K562 (cell line): ENCODE measurements at regions not wholly inside any gene's neighbourhood (a gene's known extent, or its start where the extent isn't known, plus 50 kb on each side); places are given as distances from the start of the nearest gene placed in this dataset.

Experiments used
- ATAC-seq: fragments of 200-7000 bp; cut with Tn5 transposase; 3 replicates; pipeline ENCODE4 v1.9.1; 2020; ENCODE audit warnings: moderate library complexity
- BruUV-seq: library from RNA; stranded (reverse); fragments of 400-500 nt; replicated peaks from 2 replicates; lab custom pipeline; 2021; lab: Mats Ljungman, UMichigan
- CTCF ChIA-PET: fragments of 300-600 bp; formaldehyde crosslinking; extraction: SDS; loops from one replicate; lab custom pipeline; 2021; ENCODE audit warnings: low intra/inter-chr PET ratio; lab: Yijun Ruan, JAX
- POLR2A ChIA-PET: fragments of 300-600, 350-650 bp; sonication (Branson Sonifier 250); formaldehyde crosslinking; extraction: SDS; loops from one replicate; lab custom pipeline; 2021; ENCODE audit warnings: antibody characterized with exemption, inconsistent platforms; lab: Yijun Ruan, JAX
- DNase-seq, 4 experiments: peaks; one replicate each; pipeline versions ENCODE4 v3.0.0 to v3.0.0-alpha.2; 2011 to 2018; ENCODE audit warnings: low spot score in 3 of 4, mixed read lengths in 3 of 4; ENCODE audit errors: extremely low read depth in 1 of 4
- FAIRE-seq: peaks from 2 replicates; lab custom pipeline; 2011; peaks lifted over from hg19 to GRCh38; lab: Jason Lieb, UNC
- H2AFZ ChIP-seq: 2 replicates; pipeline ENCODE4 v1.6.0; 2011; ENCODE audit warnings: low read depth, low read length, control low read depth, inconsistent platforms
- H3K27ac ChIP-seq: fragments of 200-600 bp; 3 replicates; pipeline ENCODE4 v1.8.0; 2011; ENCODE audit warnings: low read depth, mild to moderate bottlenecking, control low read depth, inconsistent platforms, low read length, moderate library complexity, mixed read lengths; ENCODE audit errors: extremely low read depth
- H3K27me3 ChIP-seq, 2 experiments: fragments of 300-600 bp in 1 of 2; 2 replicates in 1 of 2; 3 replicates in 1 of 2; pipeline versions ENCODE4 v1.6.0 to v1.8.0; 2011; ENCODE audit warnings: inconsistent platforms in 2 of 2, low read length in 2 of 2, mild to moderate bottlenecking in 1 of 2, mixed read lengths in 1 of 2, moderate library complexity in 1 of 2; ENCODE audit not compliant: control insufficient read depth in 2 of 2, insufficient read depth in 2 of 2
- H3K36me3 ChIP-seq: fragments of 300-600 bp; 3 replicates; pipeline ENCODE4 v1.8.0; 2011; ENCODE audit warnings: mild to moderate bottlenecking, low read length, inconsistent platforms; ENCODE audit not compliant: control insufficient read depth, insufficient read depth
- H3K4me1 ChIP-seq, 2 experiments: fragments of 200-600 bp in 1 of 2; replicated peaks in 1 of 2; 2 replicates in 1 of 2; 3 replicates in 1 of 2; pipeline versions ENCODE4 v1.5.1 to v1.8.0; 2011; ENCODE audit warnings: inconsistent platforms in 2 of 2, low read length in 2 of 2, mild to moderate bottlenecking in 1 of 2, mixed read lengths in 1 of 2, moderate library complexity in 1 of 2; ENCODE audit not compliant: control insufficient read depth in 2 of 2, insufficient read depth in 2 of 2
- H3K4me2 ChIP-seq: 2 replicates; pipeline ENCODE4 v1.6.1; 2011; ENCODE audit warnings: low read length, control low read depth, inconsistent platforms, mixed read lengths; ENCODE audit not compliant: insufficient read depth
- H3K4me3 ChIP-seq: fragments of 200-600 bp; sonication (generic), shearing (Covaris generic); 2 replicates; pipeline ENCODE4 v1.5.1; 2016; ENCODE audit warnings: control low read depth, inconsistent platforms
- H3K79me2 ChIP-seq: fragments of 200-600 bp; 3 replicates; pipeline ENCODE4 v1.8.0; 2011; ENCODE audit warnings: low read length, inconsistent platforms; ENCODE audit not compliant: control insufficient read depth, insufficient read depth
- H3K9ac ChIP-seq, 2 experiments: 2 replicates each; pipeline versions ENCODE4 v1.6.0 to v1.6.1; 2011; ENCODE audit warnings: low read depth in 2 of 2, low read length in 2 of 2, control low read depth in 1 of 2, inconsistent platforms in 1 of 2, mild to moderate bottlenecking in 1 of 2, mixed read lengths in 1 of 2; ENCODE audit not compliant: insufficient read depth in 1 of 2
- H3K9me1 ChIP-seq: one replicate; pipeline ENCODE4 v1.6.0; 2011; ENCODE audit warnings: inconsistent platforms, mild to moderate bottlenecking, low read length, moderate library complexity; ENCODE audit not compliant: control insufficient read depth, insufficient read depth
- H3K9me3 ChIP-seq: replicated peaks from 2 replicates; pipeline ENCODE4 v1.5.1; 2011; ENCODE audit warnings: low read depth, low read length, inconsistent platforms; ENCODE audit not compliant: control insufficient read depth, insufficient read depth
- H4K20me1 ChIP-seq: replicated peaks from 2 replicates; pipeline ENCODE4 v1.6.1; 2011; ENCODE audit warnings: low read length, inconsistent platforms, mixed read lengths; ENCODE audit not compliant: control insufficient read depth, insufficient read depth
- HMBOX1 ChIP-seq: sonication (generic); IDR thresholded peaks from 2 replicates; pipeline ENCODE4 v1.6.1; 2016
- HOMEZ ChIP-seq: fragments of 250-450 bp; sonication (Bioruptor Pico); IDR thresholded peaks from 2 replicates; pipeline ENCODE4 v1.4.0; 2020; ENCODE audit warnings: mild to moderate bottlenecking, moderate library complexity
- LEF1 ChIP-seq: fragments of 450-650 bp; IDR thresholded peaks from 2 replicates; pipeline ENCODE4 v1.6.1; 2016; ENCODE audit warnings: mild to moderate bottlenecking
- MYC ChIP-seq, 2 experiments: fragments of 250-450 bp in 1 of 2; sonication (Bioruptor Pico) in 1 of 2; IDR thresholded peaks; 2 replicates each; pipeline versions ENCODE4 v1.5.1 to v1.6.1; 2012 to 2021; ENCODE audit warnings: low read depth in 2 of 2, borderline replicate concordance in 1 of 2, improper control_type of control experiment in 1 of 2, low read length in 1 of 2, mild to moderate bottlenecking in 1 of 2, moderate library complexity in 1 of 2
- NFE2L1 ChIP-seq: fragments of 450-650 bp; IDR thresholded peaks from 2 replicates; pipeline ENCODE4 v1.6.1; 2016; ENCODE audit warnings: missing genetic modification characterization, low read depth, mild to moderate bottlenecking, missing compliant biosample characterization, moderate library complexity, borderline replicate concordance
- NR1H2 ChIP-seq: sonication (generic); formaldehyde crosslinking; IDR thresholded peaks from 2 replicates; pipeline ENCODE4 v1.4.0; 2020; ENCODE audit warnings: mild to moderate bottlenecking, missing genetic modification reagents
- PHB ChIP-seq: fragments of 250-450 bp; sonication (Bioruptor Pico); IDR thresholded peaks from 2 replicates; pipeline ENCODE4 v1.5.0; 2021
- TGIF2 ChIP-seq: sonication (generic); formaldehyde crosslinking; IDR thresholded peaks from 2 replicates; pipeline ENCODE4 v1.8.1; 2022; ENCODE audit warnings: mild to moderate bottlenecking, missing genetic modification reagents, moderate library complexity
- YBX1 ChIP-seq: fragments of 450-650 bp; IDR thresholded peaks from 2 replicates; pipeline ENCODE4 v1.7.1; 2016; ENCODE audit warnings: mild to moderate bottlenecking
- ZC3H4 ChIP-seq: sonication (generic); formaldehyde crosslinking; IDR thresholded peaks from 2 replicates; pipeline ENCODE4 v1.9.0; 2021; ENCODE audit warnings: missing genetic modification reagents, borderline replicate concordance
- ZNF165 ChIP-seq: fragments of 250-450 bp; sonication (Bioruptor Pico); IDR thresholded peaks from 2 replicates; pipeline ENCODE4 v1.4.0; 2020; ENCODE audit warnings: borderline replicate concordance
- ZNF184 ChIP-seq: sonication (generic); formaldehyde crosslinking; IDR thresholded peaks from 2 replicates; pipeline ENCODE4 v1.5.0; 2020; ENCODE audit warnings: missing genetic modification reagents
- ZNF232 ChIP-seq: sonication (generic); formaldehyde crosslinking; IDR thresholded peaks from 2 replicates; pipeline ENCODE4 v1.8.0; 2022; ENCODE audit warnings: mild to moderate bottlenecking, missing genetic modification reagents
- ZNF431 ChIP-seq: sonication (generic); formaldehyde crosslinking; IDR thresholded peaks from 2 replicates; pipeline ENCODE4 v1.8.0; 2022; ENCODE audit warnings: mild to moderate bottlenecking, missing genetic modification reagents
- WGBS: fragments of 100-300 bp; shearing (Covaris generic); methylation state at CpG from one replicate; pipeline ENCODE4 v1.1.6; 2016; ENCODE audit warnings: low coverage, mixed read lengths; ENCODE audit not compliant: insufficient coverage; ENCODE audit errors: missing lambda C conversion rate; 5-methylcytosine and 5-hydroxymethylcytosine counted together
- in situ Hi-C: fragments of 300-500 bp; cut with MboI; formaldehyde crosslinking; loops from 4 replicates; pipeline ENCODE4 v1.15.0; 2018; ENCODE audit warnings: inconsistent platforms, mixed read lengths
- intact Hi-C: fragments of 100-400 bp; cut with micrococcal nuclease; formaldehyde crosslinking; loops from 2 replicates; pipeline ENCODE4 v1.14.2; 2022
- TF ChIP-seq, protein P1 (sequence below), 2 experiments: fragments of 450-650 bp; IDR thresholded peaks; 2 replicates each; pipeline ENCODE4 v1.6.1; 2018; ENCODE audit warnings: mild to moderate bottlenecking in 2 of 2, low read depth in 1 of 2; ENCODE audit not compliant: partially characterized antibody in 2 of 2
- TF ChIP-seq, protein P2 (sequence below): sonication (generic); formaldehyde crosslinking; IDR thresholded peaks from 2 replicates; pipeline ENCODE4 v1.9.0; 2022; ENCODE audit warnings: mild to moderate bottlenecking, missing genetic modification reagents

DNA sequence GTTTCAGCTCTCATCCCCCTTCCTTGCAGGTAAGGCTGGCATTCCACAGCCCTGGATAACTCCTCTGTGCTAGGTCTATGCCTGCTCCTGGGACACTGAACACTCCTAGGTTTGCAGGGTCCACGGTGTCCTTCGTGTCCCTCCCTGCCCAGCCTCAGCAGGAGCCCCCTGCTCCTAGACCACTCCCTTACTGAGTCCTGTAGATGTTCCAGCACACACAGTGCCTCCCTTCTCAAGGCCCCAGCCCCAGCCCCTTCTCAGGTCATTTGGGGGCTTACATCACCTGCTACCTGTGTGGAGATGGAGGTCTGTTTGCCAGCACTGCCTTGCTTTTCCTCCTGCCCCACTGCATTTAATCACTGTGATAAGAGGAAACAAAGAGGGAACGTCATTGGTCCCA is 146.4 kb upstream of the TNP1 start (continued):
- TF ChIP-seq NR1H2 (CRISPR knock-in tag), result no peak
- TF ChIP-seq, protein P1, sequence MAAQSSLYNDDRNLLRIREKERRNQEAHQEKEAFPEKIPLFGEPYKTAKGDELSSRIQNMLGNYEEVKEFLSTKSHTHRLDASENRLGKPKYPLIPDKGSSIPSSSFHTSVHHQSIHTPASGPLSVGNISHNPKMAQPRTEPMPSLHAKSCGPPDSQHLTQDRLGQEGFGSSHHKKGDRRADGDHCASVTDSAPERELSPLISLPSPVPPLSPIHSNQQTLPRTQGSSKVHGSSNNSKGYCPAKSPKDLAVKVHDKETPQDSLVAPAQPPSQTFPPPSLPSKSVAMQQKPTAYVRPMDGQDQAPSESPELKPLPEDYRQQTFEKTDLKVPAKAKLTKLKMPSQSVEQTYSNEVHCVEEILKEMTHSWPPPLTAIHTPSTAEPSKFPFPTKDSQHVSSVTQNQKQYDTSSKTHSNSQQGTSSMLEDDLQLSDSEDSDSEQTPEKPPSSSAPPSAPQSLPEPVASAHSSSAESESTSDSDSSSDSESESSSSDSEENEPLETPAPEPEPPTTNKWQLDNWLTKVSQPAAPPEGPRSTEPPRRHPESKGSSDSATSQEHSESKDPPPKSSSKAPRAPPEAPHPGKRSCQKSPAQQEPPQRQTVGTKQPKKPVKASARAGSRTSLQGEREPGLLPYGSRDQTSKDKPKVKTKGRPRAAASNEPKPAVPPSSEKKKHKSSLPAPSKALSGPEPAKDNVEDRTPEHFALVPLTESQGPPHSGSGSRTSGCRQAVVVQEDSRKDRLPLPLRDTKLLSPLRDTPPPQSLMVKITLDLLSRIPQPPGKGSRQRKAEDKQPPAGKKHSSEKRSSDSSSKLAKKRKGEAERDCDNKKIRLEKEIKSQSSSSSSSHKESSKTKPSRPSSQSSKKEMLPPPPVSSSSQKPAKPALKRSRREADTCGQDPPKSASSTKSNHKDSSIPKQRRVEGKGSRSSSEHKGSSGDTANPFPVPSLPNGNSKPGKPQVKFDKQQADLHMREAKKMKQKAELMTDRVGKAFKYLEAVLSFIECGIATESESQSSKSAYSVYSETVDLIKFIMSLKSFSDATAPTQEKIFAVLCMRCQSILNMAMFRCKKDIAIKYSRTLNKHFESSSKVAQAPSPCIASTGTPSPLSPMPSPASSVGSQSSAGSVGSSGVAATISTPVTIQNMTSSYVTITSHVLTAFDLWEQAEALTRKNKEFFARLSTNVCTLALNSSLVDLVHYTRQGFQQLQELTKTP (IDR thresholded peaks at IDR 0.05; ENCODE audit: low read depth in 1 of 2, partially characterized antibody in 2 of 2), result no peak
- no peak for TF ChIP-seq YBX1

DNA sequence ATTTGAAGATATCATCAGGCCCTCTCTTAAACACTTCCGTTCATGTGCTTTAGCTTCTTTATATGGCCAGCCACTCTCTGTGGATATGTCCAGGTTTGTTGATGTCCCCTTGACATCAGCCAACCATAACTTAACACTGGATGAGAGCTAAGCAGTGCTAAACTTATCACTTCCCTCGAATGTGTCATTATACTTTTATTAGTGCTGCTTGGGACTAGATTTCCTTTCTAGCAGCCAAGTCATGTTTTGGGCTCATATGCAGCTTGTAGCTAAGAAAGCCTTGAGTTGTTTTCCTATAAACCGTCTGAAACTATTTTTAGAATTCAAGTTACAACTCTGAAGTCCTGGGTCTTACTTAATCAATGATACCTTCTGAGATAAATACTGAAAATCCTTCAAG is 144.8 kb upstream of the TNP1 start:
- in situ Hi-C loops (no loop called here), intact Hi-C loops (no loop called here)
- Histone ChIP-seq H2AFZ (no peak overlapping the region), H3K4me1 (no peaks in the 10 kb centered on the region), H3K9me3 (no peaks in the 10 kb centered on the region), H3K79me2 (no peaks in the 10 kb centered on the region), H3K27ac (no peak overlapping the region), H3K9ac (no peak overlapping the region), H4K20me1 (no peaks in the 10 kb centered on the region), H3K4me3 (no peak overlapping the region), H3K27me3 (no peaks in the 10 kb centered on the region), H3K4me2 (no peak overlapping the region), H3K9me1 (no peaks in the 10 kb centered on the region), H3K36me3 (no peaks in the 10 kb centered on the region)
- CTCF ChIA-PET, result no interaction called here
- ATAC-seq (no peak), FAIRE-seq (no peak), DNase-seq (no peak)
- POLR2A ChIA-PET, result no interaction called here
- no TSS peak for BruUV-seq
- 3% methylated on average over 3 of the region's 3 CpGs for WGBS
- TF ChIP-seq PHB (CRISPR knock-in tag), result no peak
- no peak for TF ChIP-seq HOMEZ (CRISPR knock-in tag)
- no peak for TF ChIP-seq ZNF184
- no peak for TF ChIP-seq ZNF232
- TF ChIP-seq TGIF2 (CRISPR knock-in tag), result no peak
- TF ChIP-seq ZNF165 (CRISPR knock-in tag), result no peak
- TF ChIP-seq NFE2L1 (tag), result no peak
- TF ChIP-seq HMBOX1, result no peak
- TF ChIP-seq ZNF431 (CRISPR knock-in tag), result no peak
- TF ChIP-seq ZC3H4, result no peak
- TF ChIP-seq, protein P2, sequence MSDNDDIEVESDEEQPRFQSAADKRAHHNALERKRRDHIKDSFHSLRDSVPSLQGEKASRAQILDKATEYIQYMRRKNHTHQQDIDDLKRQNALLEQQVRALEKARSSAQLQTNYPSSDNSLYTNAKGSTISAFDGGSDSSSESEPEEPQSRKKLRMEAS (CRISPR knock-in tag), result no peak
- no peak for TF ChIP-seq LEF1
- no peak for TF ChIP-seq MYC (IDR thresholded peaks at IDR 0.05; ENCODE audit: low read depth, low read length)
- no peak for TF ChIP-seq MYC (CRISPR knock-in tag; IDR thresholded peaks at IDR 0.05; ENCODE audit: borderline replicate concordance, low read depth)
